ENCODE measurements at regions not wholly inside any gene's neighbourhood (a gene's known extent, or its start where the extent isn't known, plus 50 kb on each side); places are given as distances from the start of the nearest gene placed in this dataset.
"Not testable (repeated sequence)": the region's sequence is repeated elsewhere in the genome, so short reads cannot be mapped to it uniquely, and the experiment has no call there.

DNA sequence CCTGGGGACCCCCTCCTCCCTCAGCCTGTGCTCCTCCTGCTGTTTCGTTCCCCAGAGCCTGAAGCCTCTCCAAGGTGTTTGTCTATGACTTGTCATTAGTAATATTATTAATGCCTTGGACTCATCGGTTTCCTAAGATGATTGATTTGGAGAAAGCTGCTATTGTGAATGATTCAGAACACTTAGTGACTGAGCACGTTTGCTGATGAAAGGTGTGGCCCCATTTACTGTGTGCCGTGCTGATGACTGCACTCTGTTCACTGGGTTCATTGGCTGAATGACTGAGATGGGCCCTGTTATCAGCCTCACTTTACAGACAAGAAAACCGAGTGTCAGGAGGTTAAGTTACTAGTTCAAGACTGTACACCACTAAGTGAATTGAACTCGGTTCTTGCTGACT, 111.4 kb downstream of the SPP2 start:
- DNase-seq (ENCODE audit: low read depth in 2 of 2): no peak
- no peak overlapping the region for H3K4me3 ChIP-seq (replicated peaks in 1 of 2; ENCODE audit: low read depth in 2 of 2, low read length in 2 of 2)
- TF ChIP-seq, protein P1, sequence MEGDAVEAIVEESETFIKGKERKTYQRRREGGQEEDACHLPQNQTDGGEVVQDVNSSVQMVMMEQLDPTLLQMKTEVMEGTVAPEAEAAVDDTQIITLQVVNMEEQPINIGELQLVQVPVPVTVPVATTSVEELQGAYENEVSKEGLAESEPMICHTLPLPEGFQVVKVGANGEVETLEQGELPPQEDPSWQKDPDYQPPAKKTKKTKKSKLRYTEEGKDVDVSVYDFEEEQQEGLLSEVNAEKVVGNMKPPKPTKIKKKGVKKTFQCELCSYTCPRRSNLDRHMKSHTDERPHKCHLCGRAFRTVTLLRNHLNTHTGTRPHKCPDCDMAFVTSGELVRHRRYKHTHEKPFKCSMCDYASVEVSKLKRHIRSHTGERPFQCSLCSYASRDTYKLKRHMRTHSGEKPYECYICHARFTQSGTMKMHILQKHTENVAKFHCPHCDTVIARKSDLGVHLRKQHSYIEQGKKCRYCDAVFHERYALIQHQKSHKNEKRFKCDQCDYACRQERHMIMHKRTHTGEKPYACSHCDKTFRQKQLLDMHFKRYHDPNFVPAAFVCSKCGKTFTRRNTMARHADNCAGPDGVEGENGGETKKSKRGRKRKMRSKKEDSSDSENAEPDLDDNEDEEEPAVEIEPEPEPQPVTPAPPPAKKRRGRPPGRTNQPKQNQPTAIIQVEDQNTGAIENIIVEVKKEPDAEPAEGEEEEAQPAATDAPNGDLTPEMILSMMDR (IDR thresholded peaks at IDR 0.05; ENCODE audit: low read depth, low read length): no peak

DNA sequence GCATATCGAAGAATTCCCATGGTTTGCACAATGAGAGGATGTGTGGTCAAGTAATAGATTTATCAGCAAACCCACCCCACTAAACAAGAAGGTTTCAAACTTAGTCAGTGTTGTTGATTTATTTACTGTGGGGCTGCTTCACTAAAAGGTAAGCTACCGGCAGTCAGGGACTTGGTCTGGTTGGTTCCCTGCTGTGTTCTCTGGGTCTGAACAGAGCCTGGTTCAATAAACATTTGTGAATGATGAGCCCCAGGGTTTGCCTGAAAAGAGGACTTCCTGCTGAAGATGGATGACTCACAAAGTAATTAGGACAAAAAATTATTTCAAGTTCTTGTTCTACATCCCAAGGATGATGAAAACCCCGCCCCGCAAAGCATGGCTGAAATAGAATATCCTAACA, 108.3 kb downstream of the SPP2 start:
- DNase-seq (ENCODE audit: low read depth in 2 of 2): no peak
- TF ChIP-seq, protein P1 (IDR thresholded peaks at IDR 0.05; ENCODE audit: low read depth, low read length): no peak

DNA sequence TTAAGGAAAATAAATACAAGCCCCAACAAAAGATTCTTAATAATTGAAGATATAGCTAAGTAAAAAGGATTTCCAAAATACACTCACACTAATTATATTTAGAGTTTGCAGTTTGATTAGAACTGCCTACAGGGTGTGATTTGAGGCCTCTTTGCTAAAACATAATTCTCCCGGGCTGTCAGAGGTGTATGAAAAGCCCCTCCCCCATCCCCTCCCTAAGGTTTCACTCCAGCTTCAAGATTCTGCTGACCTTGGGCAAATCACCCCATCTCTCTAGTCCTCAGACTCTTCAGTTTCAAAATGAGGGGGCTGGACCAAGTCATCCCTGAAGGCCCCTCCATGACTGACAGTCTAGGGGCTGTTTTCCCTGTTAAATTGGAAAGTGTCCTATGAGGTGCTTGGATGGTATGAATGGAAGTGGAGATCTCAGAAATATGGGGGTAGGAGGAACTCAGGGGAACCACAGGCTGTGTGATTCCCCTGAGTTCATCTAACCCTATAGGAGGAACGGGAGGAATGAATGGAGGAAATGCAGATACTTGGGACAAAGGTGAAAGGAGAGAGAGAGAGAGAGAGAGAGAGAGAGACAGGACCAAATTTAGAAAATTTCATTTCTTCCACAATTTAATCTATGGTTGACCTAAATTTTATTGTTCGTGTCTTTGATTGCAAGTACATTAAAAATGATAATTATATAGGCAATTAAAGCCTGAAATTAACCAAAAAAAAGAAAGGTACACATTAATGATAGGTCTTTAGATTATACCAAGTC, 107.5 kb downstream of the SPP2 start:
- DNase-seq (ENCODE audit: low read depth in 2 of 2): no peak
- TF ChIP-seq, protein P1 (IDR thresholded peaks at IDR 0.05; ENCODE audit: low read depth, low read length): no peak
- no peak overlapping the region for H3K4me3 ChIP-seq (replicated peaks in 1 of 2; ENCODE audit: low read depth in 2 of 2, low read length in 2 of 2)

More for the DNA sequence above, 108.3 kb downstream of the SPP2 start:
- no peak overlapping the region for H3K4me3 ChIP-seq (replicated peaks in 1 of 2; ENCODE audit: low read depth in 2 of 2, low read length in 2 of 2)

DNA sequence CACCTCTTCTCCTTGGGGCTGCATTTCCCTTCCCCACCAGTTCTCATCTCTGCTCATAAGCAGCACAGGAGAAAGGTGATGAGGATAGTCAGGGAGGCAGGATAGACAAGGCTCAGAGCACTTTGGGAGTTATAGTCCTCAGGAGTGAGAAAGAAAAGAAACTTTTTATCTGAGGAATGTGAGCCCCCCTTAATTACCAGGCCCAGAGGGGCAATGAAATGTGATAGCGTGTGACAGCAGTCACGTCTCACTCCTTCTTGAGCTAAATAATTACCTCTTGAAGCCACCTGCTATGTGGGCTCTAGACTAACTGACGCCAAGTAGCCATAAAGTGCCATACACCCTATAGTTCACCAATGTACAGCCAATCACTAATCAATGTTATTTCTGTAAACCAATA, 105.8 kb downstream of the SPP2 start:
- DNase-seq (ENCODE audit: low read depth in 2 of 2): no peak
- TF ChIP-seq, protein P1 (IDR thresholded peaks at IDR 0.05; ENCODE audit: low read depth, low read length): no peak
- H3K4me3 ChIP-seq (replicated peaks in 1 of 2; ENCODE audit: low read depth in 2 of 2, low read length in 2 of 2): no peak overlapping the region

DNA sequence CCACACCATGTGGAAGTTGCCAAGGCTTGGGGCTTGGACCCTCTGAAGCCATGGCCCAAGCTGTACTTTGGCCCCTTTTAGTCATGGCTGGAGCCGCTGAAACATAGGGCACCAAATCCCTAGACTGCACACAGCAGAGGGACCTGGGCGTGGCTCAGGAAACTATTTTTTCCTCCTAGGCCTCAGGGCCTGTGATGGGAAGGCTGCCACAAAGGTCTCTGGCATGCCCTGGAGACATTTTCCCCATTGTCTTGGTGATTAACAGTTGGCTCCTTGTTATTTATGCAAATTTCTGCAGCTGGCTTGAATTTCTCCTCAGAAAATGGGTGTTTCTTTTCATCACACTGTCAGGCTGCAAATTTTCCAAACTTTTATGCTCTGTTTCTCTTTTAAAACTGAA, 102.3 kb downstream of the SPP2 start:
- H3K4me3 ChIP-seq (replicated peaks in 1 of 2; ENCODE audit: low read depth in 2 of 2, low read length in 2 of 2); DNase-seq (ENCODE audit: low read depth in 2 of 2): not testable (repeated sequence)

DNA sequence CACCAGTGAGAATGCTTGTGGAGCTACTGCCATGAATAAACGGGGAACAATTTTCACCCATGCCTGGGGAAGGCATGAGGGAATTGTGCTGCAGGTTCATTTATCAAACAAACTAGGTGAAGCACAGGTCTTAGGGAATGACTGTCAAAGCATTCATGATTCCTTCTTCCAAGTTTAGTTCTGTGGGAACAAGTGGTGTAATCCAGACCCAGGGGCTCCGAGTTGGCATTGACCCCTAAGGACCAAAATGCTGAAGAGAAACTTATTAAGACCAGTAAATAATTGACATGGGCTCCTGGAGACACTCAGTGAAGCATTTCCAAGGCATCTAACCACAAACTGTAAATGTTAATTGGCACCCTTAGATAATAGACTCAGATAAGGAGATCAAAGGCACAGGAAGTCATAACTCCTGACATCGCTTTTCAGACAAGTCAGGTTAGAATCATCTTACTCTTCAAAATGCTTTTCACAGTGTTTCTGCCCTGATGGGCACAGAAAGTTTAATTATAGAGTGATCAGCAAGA, 96.9 kb downstream of the SPP2 start:
- H3K4me3 ChIP-seq (replicated peaks in 1 of 2; ENCODE audit: low read depth in 2 of 2, low read length in 2 of 2): no peak overlapping the region
- no peak for DNase-seq (ENCODE audit: low read depth in 2 of 2)
- TF ChIP-seq, protein P1 (IDR thresholded peaks at IDR 0.05; ENCODE audit: low read depth, low read length): no peak

DNA sequence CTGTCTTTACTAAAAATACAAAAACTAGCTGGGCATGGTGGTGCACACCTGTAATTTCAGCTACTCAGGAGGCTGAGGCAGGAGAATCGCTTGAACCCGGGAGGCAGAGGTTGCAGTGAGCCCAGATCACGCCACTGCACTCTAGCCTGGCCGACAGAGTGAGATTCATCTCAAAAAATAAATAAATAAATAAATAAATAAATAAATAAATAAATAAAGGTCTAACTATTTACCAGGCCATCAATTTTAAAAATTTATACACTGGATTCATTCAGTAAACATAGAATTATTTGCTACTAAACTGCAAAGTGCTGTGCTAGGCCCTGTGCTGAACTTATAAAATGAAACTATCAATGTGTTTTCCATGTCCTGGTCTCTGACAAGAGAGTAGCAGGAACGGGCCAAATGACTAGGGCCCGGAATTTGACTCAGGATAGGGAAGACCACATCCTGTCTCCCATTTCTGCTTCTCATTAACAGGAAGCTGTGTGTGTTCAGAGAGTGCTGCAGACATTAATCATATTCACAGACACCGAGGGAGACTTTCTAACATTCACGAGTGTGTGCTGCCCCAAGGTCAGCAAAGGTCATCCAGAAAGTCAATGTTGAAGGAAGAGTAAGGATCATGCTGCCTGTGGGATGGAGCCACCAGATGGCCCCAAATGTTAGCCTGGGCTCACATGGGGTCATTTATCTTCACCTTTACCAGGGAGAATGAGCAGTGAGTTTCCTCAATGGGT, 95.8 kb downstream of the SPP2 start:
- TF ChIP-seq, protein P1 (IDR thresholded peaks at IDR 0.05; ENCODE audit: low read depth, low read length): no peak
- peak; percentile 78 to 87 for DNase-seq (ENCODE audit: low read depth in 2 of 2)
- H3K4me3 ChIP-seq (replicated peaks in 1 of 2; ENCODE audit: low read depth in 2 of 2, low read length in 2 of 2): no peak overlapping the region
